ENCODE measurements at regions not wholly inside any gene's neighbourhood (a gene's known extent, or its start where the extent isn't known, plus 50 kb on each side); places are given as distances from the start of the nearest gene placed in this dataset.
"Not testable (repeated sequence)": the region's sequence is repeated elsewhere in the genome, so short reads cannot be mapped to it uniquely, and the experiment has no call there.

DNA sequence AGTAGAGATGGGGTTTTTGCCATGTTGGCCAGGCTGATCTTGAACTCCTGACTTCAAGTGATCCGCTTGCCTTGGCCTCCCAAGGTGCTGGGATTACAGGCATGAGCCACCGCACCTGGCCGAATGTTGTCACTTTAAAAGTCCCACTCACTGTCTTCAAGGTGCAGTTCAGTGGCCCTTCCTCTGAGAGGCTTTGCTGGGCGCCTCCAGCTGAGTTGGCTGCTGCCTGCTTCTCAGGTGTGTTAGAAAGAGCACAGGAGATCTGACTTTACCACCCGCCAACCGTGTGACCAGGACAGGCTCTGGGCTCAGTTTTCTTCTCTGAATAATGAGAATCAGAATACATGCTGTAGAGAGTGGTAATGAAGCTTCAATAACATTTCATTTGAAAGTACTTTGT is 207.4 kb downstream of the CEP135 start:
- DNase-seq (ENCODE audit: extremely low spot score, insufficient read length, low read depth): no peak
- FAIRE-seq: no peak

DNA sequence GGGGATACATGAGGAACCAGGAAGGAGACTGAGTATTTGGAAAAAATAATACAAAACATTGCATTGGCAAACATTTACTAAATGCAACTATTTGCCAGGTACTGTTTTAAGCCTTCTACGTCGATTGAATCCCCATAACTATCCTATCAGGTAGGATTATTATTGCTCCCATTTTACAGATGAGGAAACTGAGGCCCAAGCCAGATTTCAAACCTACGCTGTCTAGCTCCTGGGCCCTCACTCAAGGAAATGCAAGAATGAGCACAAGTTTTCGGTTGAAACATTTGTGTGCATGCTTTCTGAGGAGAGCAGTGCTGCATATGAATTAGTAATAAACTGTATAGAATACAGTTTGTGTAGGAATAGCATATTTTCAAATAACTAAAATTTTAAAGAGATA is 206.7 kb downstream of the CEP135 start:
- FAIRE-seq (no peak), DNase-seq (ENCODE audit: extremely low spot score, insufficient read length, low read depth) (no peak)

DNA sequence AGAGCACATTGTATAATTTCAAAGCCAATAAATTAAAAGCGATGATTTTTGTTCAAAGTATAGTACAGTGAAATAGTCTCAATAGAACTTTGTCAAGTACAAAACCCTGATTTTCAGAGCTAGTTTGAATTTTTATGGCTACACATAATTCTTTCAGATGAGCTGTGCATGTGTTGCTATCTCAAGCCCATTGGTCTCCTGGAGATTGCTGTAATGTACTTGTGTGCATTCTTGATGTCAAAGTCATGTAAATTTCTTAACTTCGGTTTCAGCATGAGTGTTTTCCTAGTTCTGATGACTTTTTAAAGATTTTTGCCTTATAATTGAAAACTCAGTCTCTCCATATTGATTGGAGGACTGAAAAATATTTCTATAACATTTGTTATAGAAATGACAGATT is 200.8 kb downstream of the CEP135 start:
- FAIRE-seq: no peak
- DNase-seq (ENCODE audit: extremely low spot score, insufficient read length, low read depth): no peak

DNA sequence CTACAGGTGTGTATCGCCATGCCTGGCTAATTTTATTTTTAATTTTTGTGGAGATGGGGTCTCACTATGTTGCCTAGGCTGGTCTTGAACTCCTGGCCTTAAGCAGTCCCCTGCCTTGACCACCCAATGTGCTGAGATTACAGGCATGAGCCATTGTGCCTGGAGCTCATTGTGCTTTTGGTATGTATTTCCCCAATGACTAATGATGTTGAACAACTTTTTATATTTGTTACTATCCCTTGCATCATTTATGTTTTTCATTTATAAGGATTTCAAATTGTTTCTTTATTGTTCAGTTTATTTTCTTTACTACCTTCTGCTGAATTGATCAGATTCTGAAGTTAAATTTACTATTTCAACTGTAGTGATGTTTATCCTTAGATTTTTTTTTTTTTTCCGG is 199.7 kb downstream of the CEP135 start:
- DNase-seq (ENCODE audit: extremely low spot score, insufficient read length, low read depth): no peak
- no peak for FAIRE-seq

DNA sequence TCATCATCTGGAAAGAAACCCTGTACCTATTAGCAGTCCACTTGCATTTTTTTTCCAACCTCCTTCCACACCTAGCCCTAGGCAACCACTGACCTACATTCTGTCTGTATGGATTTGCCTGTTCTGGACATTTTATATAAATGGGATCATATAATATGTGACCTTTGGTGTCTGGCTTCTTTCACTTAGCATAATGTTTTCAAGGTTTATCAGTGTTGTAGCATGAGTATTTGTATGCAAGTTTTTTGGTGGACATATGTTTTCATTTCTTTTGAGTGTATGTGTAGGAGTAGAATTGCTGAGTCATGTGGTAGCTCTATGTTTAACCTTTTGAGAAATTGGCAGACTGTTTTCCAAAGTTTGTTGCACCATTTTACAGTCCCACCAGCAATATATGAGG is 198.6 kb downstream of the CEP135 start:
- DNase-seq (ENCODE audit: extremely low spot score, insufficient read length, low read depth) (no peak), FAIRE-seq (no peak)

DNA sequence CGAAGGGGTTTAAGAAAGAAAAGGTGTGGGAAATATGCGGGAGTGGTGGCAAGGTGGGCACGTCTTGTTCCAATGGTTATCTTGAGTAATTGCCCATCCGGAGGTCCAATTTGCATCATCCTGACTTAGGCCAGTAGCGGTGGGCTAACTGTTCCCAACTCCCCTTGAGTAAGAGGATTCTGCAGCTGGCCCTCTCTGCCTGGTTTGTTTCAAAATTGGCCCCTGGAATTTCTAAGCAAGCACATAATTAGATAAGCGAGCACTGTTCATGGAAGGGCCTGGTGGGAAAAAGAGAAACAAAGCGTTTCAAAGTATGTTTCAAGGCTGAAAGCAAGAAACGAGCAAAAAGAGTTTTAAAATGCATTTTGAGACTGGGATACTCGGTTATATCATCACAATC is 198.2 kb downstream of the CEP135 start:
- no peak for FAIRE-seq
- no peak for DNase-seq (ENCODE audit: extremely low spot score, insufficient read length, low read depth)

DNA sequence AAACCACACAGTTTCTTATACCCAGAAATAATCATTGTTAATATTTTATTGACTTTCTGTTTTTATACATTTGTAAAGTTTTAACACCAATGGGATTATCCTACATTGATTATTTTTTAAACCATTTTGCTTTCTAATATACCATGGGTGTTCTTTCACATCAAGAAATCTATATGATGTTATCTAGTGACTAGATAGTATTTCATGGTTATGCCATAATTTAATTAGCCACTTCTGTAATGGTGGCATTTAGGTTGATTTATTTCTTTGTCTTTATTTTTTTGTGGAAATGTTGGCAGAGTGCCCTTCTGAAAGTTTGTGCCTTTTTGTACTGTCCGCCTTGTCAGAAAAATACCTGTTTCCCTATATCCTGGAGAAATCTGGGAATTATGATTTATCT is 193.3 kb downstream of the CEP135 start:
- DNase-seq (ENCODE audit: extremely low spot score, insufficient read length, low read depth) (no peak), FAIRE-seq (no peak)

DNA sequence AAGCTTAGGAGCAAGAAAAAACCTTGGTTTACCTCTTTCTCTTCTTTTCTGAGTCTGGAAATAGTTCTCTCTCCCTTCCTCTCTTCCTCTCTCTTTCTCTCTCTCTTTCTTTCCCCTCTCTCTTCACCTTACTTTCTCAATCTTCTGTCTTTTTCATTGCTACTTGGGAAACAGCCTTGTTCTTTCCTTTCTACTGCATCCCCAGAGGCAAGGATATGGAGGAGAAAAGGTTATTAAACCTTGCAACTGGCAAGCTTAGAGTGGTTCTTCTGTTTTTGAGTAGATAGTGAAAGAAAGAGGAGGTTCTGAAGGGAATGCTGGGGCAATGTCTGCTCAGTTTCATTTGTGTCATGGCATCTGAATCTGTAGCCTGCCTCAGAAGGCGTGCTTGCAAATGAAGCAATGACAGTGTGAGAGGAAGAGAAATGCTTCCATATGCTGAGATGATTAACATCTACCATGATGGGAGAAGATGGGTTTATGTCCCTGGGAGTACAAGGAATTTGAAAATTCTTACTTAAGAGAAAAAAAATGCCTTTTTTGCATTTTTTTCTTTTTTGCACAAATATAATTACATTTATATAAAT is 190.6 kb downstream of the CEP135 start:
- DNase-seq (ENCODE audit: extremely low spot score, insufficient read length, low read depth): no peak
- FAIRE-seq: no peak

DNA sequence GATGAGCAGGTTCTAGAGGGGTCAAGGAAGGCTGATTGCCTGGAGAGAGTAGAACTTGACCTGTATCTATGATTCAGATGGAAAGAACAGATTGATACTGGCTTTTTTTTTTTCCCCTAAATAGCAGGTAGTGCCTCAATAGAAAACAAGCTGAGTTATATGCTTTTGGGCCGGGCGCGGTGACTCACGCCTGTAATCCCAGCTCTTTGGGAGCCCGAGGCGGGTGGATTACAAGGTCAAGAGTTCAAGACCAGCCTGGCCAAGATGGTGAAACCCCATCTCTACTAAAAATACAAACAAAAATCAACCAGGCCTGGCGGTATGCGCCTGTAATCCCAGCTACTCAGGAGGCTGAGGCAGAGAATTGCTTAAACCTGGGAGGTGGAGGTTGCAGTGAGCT is 186.1 kb downstream of the CEP135 start:
- not testable (repeated sequence) for DNase-seq (ENCODE audit: extremely low spot score, insufficient read length, low read depth); FAIRE-seq

DNA sequence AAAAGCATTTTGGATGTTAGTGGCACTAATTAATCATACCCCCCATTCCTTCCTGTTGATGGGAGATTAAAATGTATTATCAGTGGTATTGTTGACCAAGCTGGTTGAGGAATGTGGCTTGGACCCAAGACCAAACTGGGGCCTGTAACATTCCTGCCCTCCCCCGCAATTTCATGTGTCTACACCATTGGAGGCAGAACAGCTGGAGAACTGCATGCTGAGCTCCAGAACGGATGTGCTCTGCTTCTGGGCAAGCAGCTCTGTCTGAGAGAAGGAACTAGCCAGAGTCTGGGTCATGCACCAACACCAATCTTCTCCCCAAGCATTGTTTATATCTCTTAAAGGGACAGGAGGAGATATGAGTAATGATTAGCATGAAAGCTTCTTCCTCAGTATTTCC is 185.5 kb downstream of the CEP135 start:
- FAIRE-seq: no peak

DNA sequence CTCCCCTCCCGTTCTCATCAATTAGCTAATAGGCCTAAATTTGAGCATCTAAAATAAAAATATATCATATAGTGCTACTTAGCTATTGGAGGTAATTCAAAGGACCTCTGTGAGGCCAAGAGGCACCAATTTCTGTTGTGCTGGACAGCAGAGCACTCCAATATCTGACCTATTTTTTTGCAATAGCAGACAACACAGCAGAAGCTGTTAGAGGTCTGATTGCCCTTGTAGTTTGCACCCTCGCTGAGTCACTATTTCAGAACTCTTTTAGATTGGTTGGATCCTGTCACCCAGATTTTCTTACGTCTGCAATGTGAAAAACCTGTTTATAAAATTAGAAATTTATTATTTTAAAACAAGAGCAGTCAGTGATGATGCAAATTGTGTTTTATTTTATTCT is 184.1 kb downstream of the CEP135 start:
- DNase-seq (ENCODE audit: extremely low spot score, insufficient read length, low read depth) (no peak), FAIRE-seq (no peak)

More for the DNA sequence above, 185.5 kb downstream of the CEP135 start:
- DNase-seq (ENCODE audit: extremely low spot score, insufficient read length, low read depth): no peak

DNA sequence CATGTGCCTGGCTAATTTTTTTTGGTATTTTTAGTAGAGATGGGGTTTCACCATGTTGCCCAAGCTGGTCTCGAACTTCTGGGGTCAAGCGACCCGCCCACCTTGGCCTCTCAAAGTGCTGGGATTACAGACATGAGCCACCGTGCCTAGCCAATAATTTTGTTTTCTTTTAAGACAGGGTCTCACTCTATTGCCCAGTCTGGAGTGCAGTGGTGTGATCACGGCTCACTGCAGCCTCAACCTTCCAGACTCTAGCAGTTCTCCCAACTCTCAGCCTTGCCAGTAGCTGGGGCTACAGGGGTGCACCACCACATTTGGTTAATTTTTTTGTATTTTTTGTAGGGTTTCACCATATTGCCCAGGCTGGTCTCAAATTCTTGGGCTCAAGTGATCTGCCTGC is 183.4 kb downstream of the CEP135 start:
- not testable (repeated sequence) for FAIRE-seq; DNase-seq (ENCODE audit: extremely low spot score, insufficient read length, low read depth)

DNA sequence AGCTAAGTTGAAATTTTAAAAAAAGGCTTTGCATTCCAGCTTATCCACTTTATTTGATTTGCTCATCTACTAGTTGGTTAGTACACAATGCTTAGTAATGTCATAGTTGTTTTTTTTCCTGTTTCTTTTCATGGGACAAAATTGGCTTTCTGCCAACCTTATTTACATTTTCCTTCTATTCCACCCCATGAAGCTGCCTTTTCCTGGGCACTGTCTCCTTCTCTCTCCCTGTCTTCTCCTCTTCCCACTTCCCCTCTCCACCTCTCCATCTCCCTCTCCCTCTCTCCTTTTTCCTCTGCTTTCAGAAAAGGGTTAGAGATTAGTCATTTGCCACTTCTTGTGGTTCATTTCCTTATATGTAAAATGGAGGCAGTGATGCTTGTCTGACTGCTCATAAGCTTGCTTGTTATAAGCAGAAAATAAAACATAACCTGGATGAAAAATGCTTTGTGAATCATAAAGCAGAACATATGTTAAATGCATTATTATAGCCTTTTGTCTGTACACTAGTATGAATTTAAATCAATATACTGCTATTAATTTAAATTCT is 181.9 kb downstream of the CEP135 start:
- DNase-seq (ENCODE audit: extremely low spot score, insufficient read length, low read depth): no peak
- FAIRE-seq: no peak

DNA sequence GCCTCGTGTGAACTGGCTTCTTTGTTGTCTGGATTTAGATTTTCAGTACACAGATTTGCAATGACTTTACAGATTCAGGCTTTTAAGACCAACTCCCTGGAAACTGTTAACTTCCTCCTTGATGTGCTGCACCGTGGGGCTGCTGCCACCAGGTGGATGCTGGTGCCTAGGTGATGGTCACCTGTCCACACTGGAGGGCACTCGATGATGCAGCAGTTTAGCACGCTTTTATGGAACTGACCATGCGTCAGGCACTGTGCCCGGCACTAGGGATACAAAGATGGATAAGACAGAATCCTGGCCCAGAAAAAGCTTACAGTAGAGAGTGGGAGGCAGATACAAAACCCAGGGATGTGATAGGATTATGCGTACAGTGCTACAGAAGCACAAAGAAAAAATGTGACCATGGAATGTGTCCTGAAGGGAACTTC is 180.7 kb downstream of the CEP135 start:
- FAIRE-seq: no peak
- DNase-seq (ENCODE audit: extremely low spot score, insufficient read length, low read depth): no peak

DNA sequence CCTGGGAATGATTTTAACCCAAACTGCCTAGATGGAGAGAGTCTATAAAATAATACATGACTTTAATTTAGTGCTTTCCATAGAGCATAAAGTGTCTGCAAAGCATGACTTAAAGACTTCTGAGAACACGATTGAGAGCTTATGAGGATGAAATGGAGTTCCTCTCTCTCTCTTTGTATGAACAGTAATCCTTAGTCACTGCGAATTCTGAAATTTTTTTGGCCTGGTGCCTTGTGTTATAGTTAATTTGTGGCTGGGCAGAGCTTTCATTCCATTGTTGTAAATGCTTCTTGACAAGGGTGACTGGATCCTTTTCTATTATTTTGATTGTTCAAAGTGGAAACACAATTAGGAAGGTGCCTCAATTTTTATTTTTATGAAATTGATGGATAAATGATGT is 179.5 kb downstream of the CEP135 start:
- DNase-seq (ENCODE audit: extremely low spot score, insufficient read length, low read depth): no peak
- no peak for FAIRE-seq

DNA sequence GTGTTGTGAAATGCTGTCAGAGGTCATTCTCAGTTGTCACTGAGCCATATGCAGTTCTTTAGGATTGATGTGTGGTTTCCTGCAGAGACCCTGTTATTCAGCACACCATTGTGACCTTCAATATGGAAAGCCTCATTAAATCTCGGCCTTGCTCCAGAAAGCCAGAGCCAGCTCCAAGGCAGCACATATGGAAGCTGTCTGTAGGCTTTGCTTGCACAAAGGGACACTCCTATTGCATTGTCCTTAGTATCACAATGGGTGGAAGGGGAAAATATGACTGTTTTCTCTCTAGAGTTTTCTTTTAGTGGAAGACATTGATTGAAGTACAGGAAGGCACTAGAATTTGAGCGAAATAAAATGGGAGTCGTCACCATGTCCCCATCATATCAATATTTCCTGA is 179.0 kb downstream of the CEP135 start:
- no peak for DNase-seq (ENCODE audit: extremely low spot score, insufficient read length, low read depth)
- FAIRE-seq: no peak

DNA sequence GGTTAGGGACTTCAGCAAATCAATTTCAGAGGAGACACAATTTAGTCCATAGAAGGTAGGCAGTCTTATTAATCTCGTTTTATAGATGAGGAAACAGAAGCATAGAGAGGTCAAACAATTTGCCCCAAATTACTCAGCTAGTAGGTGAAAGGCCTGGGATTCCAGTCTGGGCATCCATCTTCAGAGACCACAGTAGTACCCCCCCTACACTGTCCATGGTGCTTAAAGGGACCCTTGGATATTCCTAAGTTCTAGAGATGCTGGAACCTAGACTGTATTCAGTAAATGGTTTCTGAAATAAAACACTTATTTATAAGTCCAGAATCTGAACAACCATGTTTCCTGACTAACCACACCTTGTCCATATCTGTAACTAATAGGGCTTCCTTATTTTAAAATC is 174.8 kb downstream of the CEP135 start:
- FAIRE-seq: no peak
- no peak for DNase-seq (ENCODE audit: extremely low spot score, insufficient read length, low read depth)

DNA sequence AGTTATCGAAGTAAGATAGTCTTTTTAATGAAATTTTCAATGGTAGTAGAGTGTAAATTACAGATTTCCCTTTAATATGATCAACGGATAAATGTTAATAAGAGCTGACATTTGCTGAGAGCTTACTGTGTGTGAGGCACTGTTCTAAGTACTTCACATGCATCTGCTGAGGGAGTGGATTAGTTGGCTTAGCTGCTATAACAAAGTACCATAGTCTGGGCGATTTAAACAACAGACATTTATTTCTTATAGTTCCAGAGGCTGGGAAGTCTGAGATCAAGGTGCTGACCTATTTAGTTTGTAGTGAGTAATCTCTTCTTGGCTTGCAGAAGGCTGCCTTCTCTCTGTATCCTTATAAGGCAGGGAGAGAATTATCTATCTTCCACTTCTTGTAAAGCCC is 174.3 kb downstream of the CEP135 start:
- no peak for DNase-seq (ENCODE audit: extremely low spot score, insufficient read length, low read depth)
- FAIRE-seq: no peak

DNA sequence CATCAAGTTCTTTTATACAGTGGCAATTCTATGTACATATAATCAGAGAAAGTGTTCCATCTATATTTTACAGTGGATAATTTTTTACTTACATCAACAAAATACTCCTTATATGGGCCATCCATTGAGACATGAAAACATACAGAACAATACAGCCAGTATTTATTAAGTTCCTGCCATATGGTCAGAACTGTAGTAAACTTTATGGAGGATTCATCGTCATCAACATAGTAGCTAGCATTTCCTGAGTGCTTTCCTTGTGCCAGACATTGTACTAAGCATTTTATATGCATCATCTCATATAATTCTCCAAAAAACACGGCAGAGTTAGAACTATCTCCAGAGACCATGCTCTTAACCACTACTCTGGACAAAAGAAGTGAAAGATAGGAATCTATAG is 170.1 kb downstream of the CEP135 start:
- no peak for DNase-seq (ENCODE audit: extremely low spot score, insufficient read length, low read depth)
- FAIRE-seq: no peak

DNA sequence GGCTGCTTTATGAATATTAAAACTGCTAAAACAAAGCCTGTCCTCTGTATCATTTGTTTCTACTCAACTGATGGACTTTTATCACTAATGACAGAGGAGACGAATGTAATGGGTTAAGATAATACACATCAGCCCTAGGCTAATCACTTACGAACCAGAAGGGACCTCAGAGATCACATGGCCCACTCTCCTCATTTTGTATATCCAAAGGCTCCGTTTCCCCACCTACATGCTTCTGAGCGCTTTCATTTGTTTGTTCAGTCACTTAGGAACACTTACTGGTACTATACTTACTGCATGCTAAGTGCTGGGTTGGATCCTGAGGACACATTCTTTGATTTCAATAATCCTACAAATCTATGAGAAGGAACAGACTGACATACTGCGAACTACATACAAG is 169.3 kb downstream of the CEP135 start:
- DNase-seq (ENCODE audit: extremely low spot score, insufficient read length, low read depth): no peak
- no peak for FAIRE-seq

DNA sequence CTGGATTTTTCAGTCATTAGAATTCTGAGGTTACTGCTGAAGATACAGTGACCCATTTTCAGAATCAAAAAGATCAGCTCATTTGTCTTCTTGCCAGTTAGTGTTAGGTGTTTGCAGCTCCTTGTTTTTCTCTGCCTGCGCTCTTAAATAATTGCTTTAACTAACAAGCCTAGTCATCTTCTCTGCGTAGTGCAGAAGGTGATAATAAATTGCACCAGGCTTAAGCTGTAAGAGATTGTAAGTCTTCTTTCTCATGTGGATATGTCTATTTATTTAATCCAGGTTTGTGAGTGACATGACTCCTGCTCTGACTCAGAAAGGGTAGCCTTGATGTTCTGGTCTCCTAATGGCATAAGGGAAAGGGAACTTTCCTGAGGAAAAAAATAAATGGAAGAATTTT is 167.2 kb downstream of the CEP135 start:
- FAIRE-seq (no peak), DNase-seq (ENCODE audit: extremely low spot score, insufficient read length, low read depth) (no peak)

DNA sequence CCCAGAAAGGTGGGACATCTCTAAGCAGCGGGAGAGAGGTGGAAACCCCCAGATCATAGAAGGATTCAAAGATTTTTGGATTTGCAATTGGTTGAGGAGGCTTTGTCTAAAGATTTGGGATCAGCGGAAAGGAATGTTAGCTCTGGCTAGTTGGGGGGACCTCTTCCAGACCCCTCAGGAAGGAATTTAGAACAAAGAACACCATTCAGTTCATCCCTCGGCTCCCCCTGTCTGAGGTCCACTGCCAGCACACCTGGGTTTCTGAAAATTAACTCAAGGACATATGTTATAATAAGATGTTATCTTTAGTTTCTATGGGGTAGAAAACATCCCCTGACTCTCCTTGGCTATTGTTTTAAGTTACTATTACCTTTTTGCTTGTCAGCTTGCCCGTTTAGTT is 163.6 kb downstream of the CEP135 start:
- FAIRE-seq (no peak), DNase-seq (ENCODE audit: extremely low spot score, insufficient read length, low read depth) (no peak)

All from GM18507 (cell line).